NCI-H1930 (cell line): ENCODE measurements at regions not wholly inside any gene's neighbourhood (a gene's known extent, or its start where the extent isn't known, plus 50 kb on each side); places are given as distances from the start of the nearest gene placed in this dataset.
"Not testable (repeated sequence)": the region's sequence is repeated elsewhere in the genome, so short reads cannot be mapped to it uniquely, and the experiment has no call there.

Experiments
- DNase-seq, 2 experiments: peaks; one replicate each; lab custom pipeline; 2025; lab: John Stamatoyannopoulos, UW

GRCh38 chr6:164377348-164377918, 932.0 kb downstream of the C6orf118 start:
- no peak for DNase-seq

GRCh38 chr6:164370773-164371172, 938.6 kb downstream of the C6orf118 start:
- DNase-seq = no peak

GRCh38 chr6:164359441-164359840, 944.9 kb downstream of the QKI start:
- DNase-seq = no peak

- DNase-seq = no peak
Observed at GRCh38 chr6:164359036-164359435, 944.5 kb downstream of the QKI start.

- DNase-seq = no peak
Observed at GRCh38 chr6:164356814-164357213, 942.3 kb downstream of the QKI start.

GRCh38 chr6:164347455-164347854, 932.9 kb downstream of the QKI start:
- DNase-seq = no peak

- DNase-seq = no peak
Observed at GRCh38 chr6:164346631-164347030, 932.1 kb downstream of the QKI start.

GRCh38 chr6:164345806-164346496, 931.4 kb downstream of the QKI start:
- DNase-seq = no peak

GRCh38 chr6:164345327-164345726, 930.8 kb downstream of the QKI start:
- no peak for DNase-seq

GRCh38 chr6:164344801-164345291, 930.3 kb downstream of the QKI start:
- DNase-seq = no peak

GRCh38 chr6:164339442-164339841, 924.9 kb downstream of the QKI start:
- not testable (repeated sequence) for DNase-seq

- DNase-seq = no peak
Observed at GRCh38 chr6:164337925-164338397, 923.4 kb downstream of the QKI start.

- no peak for DNase-seq
Observed at GRCh38 chr6:164337024-164337924, 922.8 kb downstream of the QKI start.

- DNase-seq = no peak
Observed at GRCh38 chr6:164336455-164336854, 921.9 kb downstream of the QKI start.

GRCh38 chr6:164331026-164331425, 916.5 kb downstream of the QKI start:
- no peak for DNase-seq

GRCh38 chr6:164325168-164325567, 910.6 kb downstream of the QKI start:
- DNase-seq = no peak

GRCh38 chr6:164322533-164322932, 908.0 kb downstream of the QKI start:
- DNase-seq = no peak

GRCh38 chr6:164321297-164321696, 906.8 kb downstream of the QKI start:
- DNase-seq = no peak

GRCh38 chr6:164315376-164315775, 900.9 kb downstream of the QKI start:
- DNase-seq = no peak

GRCh38 chr6:164308339-164308738, 893.8 kb downstream of the QKI start:
- DNase-seq = no peak

GRCh38 chr6:164303102-164303964, 888.8 kb downstream of the QKI start:
- no peak for DNase-seq

GRCh38 chr6:164296411-164296810, 881.9 kb downstream of the QKI start:
- no peak for DNase-seq
